WTC11 (cell line): ENCODE measurements at regions not wholly inside any gene's neighbourhood (a gene's known extent, or its start where the extent isn't known, plus 50 kb on each side); places are given as distances from the start of the nearest gene placed in this dataset.

Experiments
- ATF3 ChIP-seq: sonication (generic); formaldehyde crosslinking; conservative IDR thresholded peaks from 2 replicates; pipeline ENCODE4 v1.8.1; 2022; ENCODE audit warnings: mild to moderate bottlenecking, missing genetic modification reagents
- ESRRA ChIP-seq: sonication (generic); formaldehyde crosslinking; IDR thresholded peaks from 2 replicates; pipeline ENCODE4 v1.8.1; 2022; ENCODE audit warnings: mild to moderate bottlenecking, missing genetic modification reagents, borderline replicate concordance
- JUN ChIP-seq: sonication (generic); formaldehyde crosslinking; IDR thresholded peaks from 2 replicates; pipeline ENCODE4 v1.8.0; 2023; ENCODE audit warnings: mild to moderate bottlenecking, missing genetic modification reagents
- KAT7 ChIP-seq: sonication (generic); formaldehyde crosslinking; IDR thresholded peaks from 2 replicates; pipeline ENCODE4 v1.8.1; 2023; ENCODE audit warnings: missing genetic modification reagents, mild to moderate bottlenecking, borderline replicate concordance
- MAX ChIP-seq: sonication (generic); formaldehyde crosslinking; IDR thresholded peaks from 2 replicates; pipeline ENCODE4 v1.8.0; 2022; ENCODE audit warnings: mild to moderate bottlenecking, missing genetic modification reagents
- NR2C2 ChIP-seq: sonication (generic); formaldehyde crosslinking; IDR thresholded peaks from 2 replicates; pipeline ENCODE4 v1.8.0; 2022; ENCODE audit warnings: mild to moderate bottlenecking, missing genetic modification reagents
- RELA ChIP-seq: sonication (generic); formaldehyde crosslinking; IDR thresholded peaks from 2 replicates; pipeline ENCODE4 v1.8.1; 2022; ENCODE audit warnings: missing genetic modification reagents, mild to moderate bottlenecking, borderline replicate concordance
- TF ChIP-seq, protein P1 (sequence below): fragments of 200-600 bp; IDR thresholded peaks from 2 replicates; pipeline ENCODE4 v1.8.0; 2022; ENCODE audit warnings: antibody characterized with exemption
- TF ChIP-seq, protein P2 (sequence below): fragments of 250-450 bp; sonication (Bioruptor Pico); conservative IDR thresholded peaks from 2 replicates; pipeline ENCODE4 v1.9.0; 2021; ENCODE audit warnings: mild to moderate bottlenecking
- TF ChIP-seq, protein P3 (sequence below): fragments of 250-450 bp; sonication (Bioruptor Pico); IDR thresholded peaks from 2 replicates; pipeline ENCODE4 v1.9.0; 2021; ENCODE audit warnings: mild to moderate bottlenecking, borderline replicate concordance

- TF ChIP-seq, protein P1, sequence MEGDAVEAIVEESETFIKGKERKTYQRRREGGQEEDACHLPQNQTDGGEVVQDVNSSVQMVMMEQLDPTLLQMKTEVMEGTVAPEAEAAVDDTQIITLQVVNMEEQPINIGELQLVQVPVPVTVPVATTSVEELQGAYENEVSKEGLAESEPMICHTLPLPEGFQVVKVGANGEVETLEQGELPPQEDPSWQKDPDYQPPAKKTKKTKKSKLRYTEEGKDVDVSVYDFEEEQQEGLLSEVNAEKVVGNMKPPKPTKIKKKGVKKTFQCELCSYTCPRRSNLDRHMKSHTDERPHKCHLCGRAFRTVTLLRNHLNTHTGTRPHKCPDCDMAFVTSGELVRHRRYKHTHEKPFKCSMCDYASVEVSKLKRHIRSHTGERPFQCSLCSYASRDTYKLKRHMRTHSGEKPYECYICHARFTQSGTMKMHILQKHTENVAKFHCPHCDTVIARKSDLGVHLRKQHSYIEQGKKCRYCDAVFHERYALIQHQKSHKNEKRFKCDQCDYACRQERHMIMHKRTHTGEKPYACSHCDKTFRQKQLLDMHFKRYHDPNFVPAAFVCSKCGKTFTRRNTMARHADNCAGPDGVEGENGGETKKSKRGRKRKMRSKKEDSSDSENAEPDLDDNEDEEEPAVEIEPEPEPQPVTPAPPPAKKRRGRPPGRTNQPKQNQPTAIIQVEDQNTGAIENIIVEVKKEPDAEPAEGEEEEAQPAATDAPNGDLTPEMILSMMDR, result no peak
- TF ChIP-seq MAX, result no peak
- TF ChIP-seq RELA, result no peak
- TF ChIP-seq, protein P2, sequence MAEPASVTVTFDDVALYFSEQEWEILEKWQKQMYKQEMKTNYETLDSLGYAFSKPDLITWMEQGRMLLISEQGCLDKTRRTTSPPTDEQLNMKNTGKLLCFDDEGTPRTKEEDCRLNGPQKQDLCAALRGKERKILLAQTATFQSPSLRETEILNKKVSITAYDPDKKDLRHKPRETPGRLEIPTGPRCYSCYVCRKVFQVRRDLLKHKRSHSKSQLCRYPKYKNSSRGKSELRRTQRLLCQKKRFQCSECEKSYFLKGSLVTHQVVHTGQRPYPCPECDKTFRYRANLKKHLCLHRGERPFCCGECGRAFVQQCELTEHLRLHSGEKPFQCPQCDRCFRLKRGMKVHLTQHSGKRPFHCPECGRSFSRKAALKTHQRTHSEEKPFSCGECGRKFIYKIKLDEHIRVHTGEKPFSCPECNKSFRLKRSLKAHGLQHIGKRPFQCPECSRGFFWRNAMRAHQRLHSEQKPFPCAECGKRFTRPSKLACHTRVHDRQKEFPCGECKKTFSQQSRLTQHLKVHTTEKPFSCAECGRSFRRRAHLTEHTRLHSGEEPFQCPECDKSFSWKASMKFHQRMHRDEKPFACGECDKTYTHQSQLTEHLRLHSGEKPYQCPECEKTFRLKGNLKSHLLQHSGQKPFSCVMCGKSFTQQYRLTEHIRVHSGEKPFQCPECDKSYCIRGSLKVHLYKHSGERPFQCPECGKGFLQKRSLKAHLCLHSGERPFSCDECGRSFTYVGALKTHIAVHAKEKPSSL (CRISPR knock-in tag), result no peak
- no peak for TF ChIP-seq KAT7 (CRISPR knock-in tag)
- no peak for TF ChIP-seq ATF3 (CRISPR knock-in tag)
- TF ChIP-seq NR2C2 (CRISPR knock-in tag), result no peak
- TF ChIP-seq, protein P3, sequence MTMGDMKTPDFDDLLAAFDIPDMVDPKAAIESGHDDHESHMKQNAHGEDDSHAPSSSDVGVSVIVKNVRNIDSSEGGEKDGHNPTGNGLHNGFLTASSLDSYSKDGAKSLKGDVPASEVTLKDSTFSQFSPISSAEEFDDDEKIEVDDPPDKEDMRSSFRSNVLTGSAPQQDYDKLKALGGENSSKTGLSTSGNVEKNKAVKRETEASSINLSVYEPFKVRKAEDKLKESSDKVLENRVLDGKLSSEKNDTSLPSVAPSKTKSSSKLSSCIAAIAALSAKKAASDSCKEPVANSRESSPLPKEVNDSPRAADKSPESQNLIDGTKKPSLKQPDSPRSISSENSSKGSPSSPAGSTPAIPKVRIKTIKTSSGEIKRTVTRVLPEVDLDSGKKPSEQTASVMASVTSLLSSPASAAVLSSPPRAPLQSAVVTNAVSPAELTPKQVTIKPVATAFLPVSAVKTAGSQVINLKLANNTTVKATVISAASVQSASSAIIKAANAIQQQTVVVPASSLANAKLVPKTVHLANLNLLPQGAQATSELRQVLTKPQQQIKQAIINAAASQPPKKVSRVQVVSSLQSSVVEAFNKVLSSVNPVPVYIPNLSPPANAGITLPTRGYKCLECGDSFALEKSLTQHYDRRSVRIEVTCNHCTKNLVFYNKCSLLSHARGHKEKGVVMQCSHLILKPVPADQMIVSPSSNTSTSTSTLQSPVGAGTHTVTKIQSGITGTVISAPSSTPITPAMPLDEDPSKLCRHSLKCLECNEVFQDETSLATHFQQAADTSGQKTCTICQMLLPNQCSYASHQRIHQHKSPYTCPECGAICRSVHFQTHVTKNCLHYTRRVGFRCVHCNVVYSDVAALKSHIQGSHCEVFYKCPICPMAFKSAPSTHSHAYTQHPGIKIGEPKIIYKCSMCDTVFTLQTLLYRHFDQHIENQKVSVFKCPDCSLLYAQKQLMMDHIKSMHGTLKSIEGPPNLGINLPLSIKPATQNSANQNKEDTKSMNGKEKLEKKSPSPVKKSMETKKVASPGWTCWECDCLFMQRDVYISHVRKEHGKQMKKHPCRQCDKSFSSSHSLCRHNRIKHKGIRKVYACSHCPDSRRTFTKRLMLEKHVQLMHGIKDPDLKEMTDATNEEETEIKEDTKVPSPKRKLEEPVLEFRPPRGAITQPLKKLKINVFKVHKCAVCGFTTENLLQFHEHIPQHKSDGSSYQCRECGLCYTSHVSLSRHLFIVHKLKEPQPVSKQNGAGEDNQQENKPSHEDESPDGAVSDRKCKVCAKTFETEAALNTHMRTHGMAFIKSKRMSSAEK (CRISPR knock-in tag), result no peak
- TF ChIP-seq ESRRA (CRISPR knock-in tag), result no peak
- TF ChIP-seq JUN (CRISPR knock-in tag), result no peak
Observed at GRCh38 chr10:29210266-29210868, 78.5 kb upstream of the LYZL1 start.
